GM12878 (cell line): ENCODE measurements at regions not wholly inside any gene's neighbourhood (a gene's known extent, or its start where the extent isn't known, plus 50 kb on each side); places are given as distances from the start of the nearest gene placed in this dataset.

ENCODE experiments used
- BCL11A ChIP-seq: IDR thresholded peaks from 2 replicates; pipeline ENCODE4 v1.6.1; 2011; ENCODE audit warnings: low read depth, low read length
- BRCA1 ChIP-seq: IDR thresholded peaks from 2 replicates; pipeline ENCODE4 v1.6.1; 2011; ENCODE audit warnings: low read depth, low read length, improper control_type of control experiment
- CEBPB ChIP-seq, 2 experiments: fragments of 150-350 bp in 1 of 2; IDR thresholded peaks; 2 replicates each; pipeline ENCODE4 v1.6.1; 2012 to 2014; ENCODE audit warnings: low read depth in 2 of 2, low read length in 2 of 2, borderline replicate concordance in 1 of 2, inconsistent platforms in 1 of 2
- HDAC6 ChIP-seq: fragments of 200-600 bp; sonication (generic); IDR thresholded peaks from one replicate; pipeline ENCODE4 v1.8.0; 2017; ENCODE audit warnings: antibody characterized with exemption; ENCODE audit not compliant: unreplicated experiment
- NRF1 ChIP-seq: conservative IDR thresholded peaks from 2 replicates; pipeline ENCODE4 v1.6.1; 2011; ENCODE audit warnings: mild to moderate bottlenecking, low read depth, low read length, improper control_type of control experiment
- POLR2A ChIP-seq: IDR thresholded peaks from 2 replicates; pipeline ENCODE4 v1.6.1; 2011; ENCODE audit warnings: low read depth, mild to moderate bottlenecking, low read length
- RAD51 ChIP-seq: fragments of 450-650 bp; IDR thresholded peaks from 2 replicates; pipeline ENCODE4 v1.6.1; 2016; ENCODE audit warnings: moderate library complexity, mild to moderate bottlenecking, inconsistent platforms
- SIX5 ChIP-seq: IDR thresholded peaks from 2 replicates; pipeline ENCODE4 v1.6.1; 2011; ENCODE audit warnings: mild to moderate bottlenecking, low read depth, low read length, moderate library complexity; ENCODE audit not compliant: severe bottlenecking
- TAF1 ChIP-seq: IDR thresholded peaks from 2 replicates; pipeline ENCODE4 v1.6.1; 2011; ENCODE audit warnings: mild to moderate bottlenecking, low read depth, low read length, borderline replicate concordance
- ZNF622 ChIP-seq: fragments of 450-650 bp; IDR thresholded peaks from 2 replicates; pipeline ENCODE4 v1.6.1; 2017; ENCODE audit warnings: mild to moderate bottlenecking, inconsistent platforms
- TF ChIP-seq, protein P1 (sequence below), 3 experiments: IDR thresholded peaks in 2 of 3; conservative IDR thresholded peaks in 1 of 3; 2 replicates each; pipeline ENCODE4 v1.5.1; 2011; ENCODE audit warnings: low read depth in 3 of 3, low read length in 3 of 3, mild to moderate bottlenecking in 3 of 3, control low read depth in 2 of 3, moderate library complexity in 2 of 3, inconsistent platforms in 1 of 3, mixed read lengths in 1 of 3; ENCODE audit not compliant: control insufficient read depth in 2 of 3, insufficient read depth in 1 of 3; ENCODE audit errors: extremely low read depth in 1 of 3
- TF ChIP-seq, protein P2 (sequence below): fragments of 450-650 bp; IDR thresholded peaks from 2 replicates; pipeline ENCODE4 v1.6.1; 2016; ENCODE audit warnings: mild to moderate bottlenecking
- TF ChIP-seq, protein P3 (sequence below): IDR thresholded peaks from 2 replicates; pipeline ENCODE4 v1.6.1; 2011; ENCODE audit warnings: borderline replicate concordance, low read depth, mild to moderate bottlenecking, moderate library complexity, low read length; ENCODE audit not compliant: insufficient read depth, poor library complexity, severe bottlenecking

GRCh38 chr12:38985961-38986360 lies 80.6 kb upstream of the CPNE8 start:
- TF ChIP-seq, protein P1, sequence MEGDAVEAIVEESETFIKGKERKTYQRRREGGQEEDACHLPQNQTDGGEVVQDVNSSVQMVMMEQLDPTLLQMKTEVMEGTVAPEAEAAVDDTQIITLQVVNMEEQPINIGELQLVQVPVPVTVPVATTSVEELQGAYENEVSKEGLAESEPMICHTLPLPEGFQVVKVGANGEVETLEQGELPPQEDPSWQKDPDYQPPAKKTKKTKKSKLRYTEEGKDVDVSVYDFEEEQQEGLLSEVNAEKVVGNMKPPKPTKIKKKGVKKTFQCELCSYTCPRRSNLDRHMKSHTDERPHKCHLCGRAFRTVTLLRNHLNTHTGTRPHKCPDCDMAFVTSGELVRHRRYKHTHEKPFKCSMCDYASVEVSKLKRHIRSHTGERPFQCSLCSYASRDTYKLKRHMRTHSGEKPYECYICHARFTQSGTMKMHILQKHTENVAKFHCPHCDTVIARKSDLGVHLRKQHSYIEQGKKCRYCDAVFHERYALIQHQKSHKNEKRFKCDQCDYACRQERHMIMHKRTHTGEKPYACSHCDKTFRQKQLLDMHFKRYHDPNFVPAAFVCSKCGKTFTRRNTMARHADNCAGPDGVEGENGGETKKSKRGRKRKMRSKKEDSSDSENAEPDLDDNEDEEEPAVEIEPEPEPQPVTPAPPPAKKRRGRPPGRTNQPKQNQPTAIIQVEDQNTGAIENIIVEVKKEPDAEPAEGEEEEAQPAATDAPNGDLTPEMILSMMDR (IDR thresholded peaks at IDR 0.05 in 2 of 3, conservative IDR thresholded peaks at IDR 0.05 in 1 of 3; ENCODE audit: control insufficient read depth in 2 of 3, extremely low read depth in 1 of 3, insufficient read depth in 1 of 3, low read depth in 3 of 3, low read length in 3 of 3): no peak
- no peak for TF ChIP-seq HDAC6
- TF ChIP-seq, protein P2, sequence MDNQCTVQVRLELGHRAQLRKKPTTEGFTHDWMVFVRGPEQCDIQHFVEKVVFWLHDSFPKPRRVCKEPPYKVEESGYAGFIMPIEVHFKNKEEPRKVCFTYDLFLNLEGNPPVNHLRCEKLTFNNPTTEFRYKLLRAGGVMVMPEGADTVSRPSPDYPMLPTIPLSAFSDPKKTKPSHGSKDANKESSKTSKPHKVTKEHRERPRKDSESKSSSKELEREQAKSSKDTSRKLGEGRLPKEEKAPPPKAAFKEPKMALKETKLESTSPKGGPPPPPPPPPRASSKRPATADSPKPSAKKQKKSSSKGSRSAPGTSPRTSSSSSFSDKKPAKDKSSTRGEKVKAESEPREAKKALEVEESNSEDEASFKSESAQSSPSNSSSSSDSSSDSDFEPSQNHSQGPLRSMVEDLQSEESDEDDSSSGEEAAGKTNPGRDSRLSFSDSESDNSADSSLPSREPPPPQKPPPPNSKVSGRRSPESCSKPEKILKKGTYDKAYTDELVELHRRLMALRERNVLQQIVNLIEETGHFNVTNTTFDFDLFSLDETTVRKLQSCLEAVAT: no peak
- TF ChIP-seq POLR2A: no peak
- no peak for TF ChIP-seq RAD51
- TF ChIP-seq CEBPB (IDR thresholded peaks at IDR 0.05; ENCODE audit: borderline replicate concordance in 1 of 2, low read depth in 2 of 2, low read length in 2 of 2): no peak
- no peak for TF ChIP-seq TAF1
- TF ChIP-seq, protein P3, sequence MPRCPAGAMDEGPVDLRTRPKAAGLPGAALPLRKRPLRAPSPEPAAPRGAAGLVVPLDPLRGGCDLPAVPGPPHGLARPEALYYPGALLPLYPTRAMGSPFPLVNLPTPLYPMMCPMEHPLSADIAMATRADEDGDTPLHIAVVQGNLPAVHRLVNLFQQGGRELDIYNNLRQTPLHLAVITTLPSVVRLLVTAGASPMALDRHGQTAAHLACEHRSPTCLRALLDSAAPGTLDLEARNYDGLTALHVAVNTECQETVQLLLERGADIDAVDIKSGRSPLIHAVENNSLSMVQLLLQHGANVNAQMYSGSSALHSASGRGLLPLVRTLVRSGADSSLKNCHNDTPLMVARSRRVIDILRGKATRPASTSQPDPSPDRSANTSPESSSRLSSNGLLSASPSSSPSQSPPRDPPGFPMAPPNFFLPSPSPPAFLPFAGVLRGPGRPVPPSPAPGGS: no peak
- no peak for TF ChIP-seq ZNF622
- TF ChIP-seq BCL11A: no peak
- no peak for TF ChIP-seq NRF1
- no peak for TF ChIP-seq SIX5
- no peak for TF ChIP-seq BRCA1
